ENCODE measurements at regions not wholly inside any gene's neighbourhood (a gene's known extent, or its start where the extent isn't known, plus 50 kb on each side); places are given as distances from the start of the nearest gene placed in this dataset.
"Not testable (repeated sequence)": the region's sequence is repeated elsewhere in the genome, so short reads cannot be mapped to it uniquely, and the experiment has no call there.

- not testable (repeated sequence) for DNase-seq (ENCODE audit: low spot score)
Observed at GRCh38 chr22:12541412-12542170, 2986.4 kb upstream of the OR11H1 start.

- not testable (repeated sequence) for DNase-seq (ENCODE audit: low spot score)
Observed at GRCh38 chr22:12553366-12553765, 2974.6 kb upstream of the OR11H1 start.

- not testable (repeated sequence) for DNase-seq (ENCODE audit: low spot score)
Observed at GRCh38 chr22:12554648-12555192, 2973.3 kb upstream of the OR11H1 start.

GRCh38 chr22:12571500-12571899 is 2956.5 kb upstream of the OR11H1 start:
- DNase-seq (ENCODE audit: low spot score): not testable (repeated sequence)

GRCh38 chr22:12579655-12580054 is 2948.3 kb upstream of the OR11H1 start:
- not testable (repeated sequence) for DNase-seq (ENCODE audit: low spot score)

- DNase-seq (ENCODE audit: low spot score): not testable (repeated sequence)
Observed at GRCh38 chr22:12584457-12584856, 2943.5 kb upstream of the OR11H1 start.

GRCh38 chr22:12584874-12585273 is 2943.1 kb upstream of the OR11H1 start:
- DNase-seq (ENCODE audit: low spot score): not testable (repeated sequence)

- DNase-seq (ENCODE audit: low spot score): not testable (repeated sequence)
Observed at GRCh38 chr22:12595724-12596123, 2932.3 kb upstream of the OR11H1 start.

- DNase-seq (ENCODE audit: low spot score): not testable (repeated sequence)
Observed at GRCh38 chr22:12597778-12598177, 2930.2 kb upstream of the OR11H1 start.

GRCh38 chr22:12601510-12601869 is 2926.5 kb upstream of the OR11H1 start:
- not testable (repeated sequence) for DNase-seq (ENCODE audit: low spot score)

GRCh38 chr22:12601870-12602779 is 2925.9 kb upstream of the OR11H1 start:
- DNase-seq (ENCODE audit: low spot score): peak; percentile 3

- not testable (repeated sequence) for DNase-seq (ENCODE audit: low spot score)
Observed at GRCh38 chr22:12603399-12603798, 2924.6 kb upstream of the OR11H1 start.

- not testable (repeated sequence) for DNase-seq (ENCODE audit: low spot score)
Observed at GRCh38 chr22:12603833-12604232, 2924.2 kb upstream of the OR11H1 start.

GRCh38 chr22:12608454-12608853 is 2919.5 kb upstream of the OR11H1 start:
- DNase-seq (ENCODE audit: low spot score): not testable (repeated sequence)

- no peak for DNase-seq (ENCODE audit: low spot score)
Observed at GRCh38 chr22:12613199-12613598, 2914.8 kb upstream of the OR11H1 start.

GRCh38 chr22:12613907-12614306 is 2914.1 kb upstream of the OR11H1 start:
- not testable (repeated sequence) for DNase-seq (ENCODE audit: low spot score)

GRCh38 chr22:12626894-12627293 is 2901.1 kb upstream of the OR11H1 start:
- DNase-seq (ENCODE audit: low spot score): not testable (repeated sequence)

- DNase-seq (ENCODE audit: low spot score): not testable (repeated sequence)
Observed at GRCh38 chr22:12629815-12630214, 2898.2 kb upstream of the OR11H1 start.

- DNase-seq (ENCODE audit: low spot score): not testable (repeated sequence)
Observed at GRCh38 chr22:12630965-12631364, 2897.0 kb upstream of the OR11H1 start.

GRCh38 chr22:12637566-12638166 is 2890.3 kb upstream of the OR11H1 start:
- DNase-seq (ENCODE audit: low spot score): not testable (repeated sequence)

- DNase-seq (ENCODE audit: low spot score): not testable (repeated sequence)
Observed at GRCh38 chr22:12638319-12638718, 2889.7 kb upstream of the OR11H1 start.

Measured in AG20443 (cell line).